GM12891 (cell line): ENCODE measurements at regions not wholly inside any gene's neighbourhood (a gene's known extent, or its start where the extent isn't known, plus 50 kb on each side); places are given as distances from the start of the nearest gene placed in this dataset.

ENCODE experiments used
- DNase-seq: peaks from one replicate; pipeline ENCODE4 v3.0.0; 2011; ENCODE audit warnings: low spot score; ENCODE audit not compliant: insufficient read length
- FAIRE-seq: peaks from 2 replicates; lab custom pipeline; 2011; peaks lifted over from hg19 to GRCh38; lab: Jason Lieb, UNC
- PAX5 ChIP-seq: IDR thresholded peaks from 2 replicates; pipeline ENCODE4 v1.6.1; 2011; ENCODE audit warnings: low read length, moderate library complexity, mild to moderate bottlenecking; ENCODE audit not compliant: insufficient read depth, severe bottlenecking
- POLR2A ChIP-seq: IDR thresholded peaks from 2 replicates; pipeline ENCODE4 v1.6.1; 2011; ENCODE audit warnings: low read depth, low read length, control low read depth
- POLR2AphosphoS5 ChIP-seq: IDR thresholded peaks from 2 replicates; pipeline ENCODE4 v1.6.1; 2011; ENCODE audit warnings: low read depth, low read length, control low read depth
- POU2F2 ChIP-seq: IDR thresholded peaks from 2 replicates; pipeline ENCODE4 v1.6.1; 2011; ENCODE audit warnings: low read depth, mild to moderate bottlenecking, control low read depth, low read length, moderate library complexity
- SPI1 ChIP-seq: IDR thresholded peaks from 2 replicates; pipeline ENCODE4 v1.6.1; 2011; ENCODE audit warnings: low read depth, low read length, control low read depth
- TAF1 ChIP-seq: IDR thresholded peaks from 2 replicates; pipeline ENCODE4 v1.6.1; 2011; ENCODE audit warnings: low read depth, low read length, control low read depth

DNA sequence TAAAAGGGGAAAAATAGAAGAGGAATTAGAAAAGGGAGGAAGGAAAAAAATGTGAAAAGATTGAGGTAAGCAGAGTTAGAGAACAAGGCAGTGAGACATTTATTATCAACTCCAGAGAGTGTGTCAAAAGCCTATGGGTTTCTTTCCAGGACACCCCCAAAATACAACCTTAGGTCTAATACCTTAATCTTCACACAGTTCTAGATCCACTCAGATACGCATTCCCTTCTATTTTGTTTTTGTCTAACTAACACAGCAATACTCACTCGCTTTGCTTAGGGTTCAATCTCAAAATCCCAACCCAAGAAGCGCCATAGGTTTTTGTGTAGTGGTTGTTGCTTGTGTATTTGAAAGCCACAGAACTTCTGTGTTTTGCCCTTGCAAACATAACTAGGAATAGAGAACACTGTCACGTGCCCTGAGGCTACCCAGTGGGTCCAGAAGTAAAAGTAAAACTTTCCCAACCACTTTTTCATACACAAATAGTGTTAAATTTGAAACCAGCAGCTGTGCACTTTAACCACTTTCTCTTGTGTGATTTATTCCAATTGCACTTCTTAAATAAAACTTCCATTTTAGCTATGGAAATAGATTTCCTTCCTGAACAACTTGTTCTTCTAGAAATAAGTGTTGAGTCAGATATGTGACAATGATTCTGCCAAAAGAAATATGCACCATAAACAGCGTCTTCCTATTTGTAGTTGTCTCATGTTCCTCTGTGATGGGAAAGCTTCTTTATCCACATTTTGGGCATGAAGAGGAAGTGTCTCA lies 414.7 kb upstream of the GHITM start:
- TF ChIP-seq POLR2AphosphoS5 (no peak), PAX5 (no peak), POU2F2 (no peak), TAF1 (no peak), SPI1 (no peak), POLR2A (no peak)
- FAIRE-seq (peak; percentile 28), DNase-seq (peak; percentile 2)

DNA sequence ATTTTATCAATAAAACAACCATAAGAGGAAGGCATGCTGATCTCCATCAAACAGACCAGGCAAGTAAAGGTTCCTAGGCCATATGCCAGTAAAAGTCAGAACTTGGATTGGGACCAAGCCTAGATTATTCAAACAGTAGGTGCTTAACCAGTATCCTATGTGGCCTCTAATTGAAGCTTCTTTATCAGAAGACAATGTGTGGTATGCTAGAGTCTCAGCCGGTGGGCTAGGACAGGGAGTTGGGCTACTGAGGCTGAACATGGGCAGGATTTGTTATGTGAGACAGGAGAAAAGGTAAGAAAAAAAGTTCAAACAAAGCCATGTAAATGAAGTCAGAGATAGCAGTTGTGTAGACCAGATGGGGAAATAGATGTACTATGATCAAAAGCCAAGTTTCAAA lies 413.7 kb upstream of the GHITM start:
- FAIRE-seq (no peak), DNase-seq (no peak)
- TF ChIP-seq POU2F2 = no peak
- no peak for TF ChIP-seq TAF1
- TF ChIP-seq PAX5 = no peak
- TF ChIP-seq SPI1 = no peak
- no peak for TF ChIP-seq POLR2A
- TF ChIP-seq POLR2AphosphoS5 = no peak

GRCh38 chr10:83734278-83734677 lies 405.0 kb upstream of the GHITM start:
- FAIRE-seq (no peak), DNase-seq (no peak)
- TF ChIP-seq PAX5 (no peak), SPI1 (no peak), TAF1 (no peak), POLR2A (no peak)

GRCh38 chr10:83736008-83736407 lies 403.3 kb upstream of the GHITM start:
- FAIRE-seq (no peak), DNase-seq (no peak)
- no peak for TF ChIP-seq TAF1
- TF ChIP-seq POLR2A = no peak
- no peak for TF ChIP-seq PAX5
- no peak for TF ChIP-seq POU2F2
- TF ChIP-seq POLR2AphosphoS5 = no peak
- TF ChIP-seq SPI1 = no peak

DNA sequence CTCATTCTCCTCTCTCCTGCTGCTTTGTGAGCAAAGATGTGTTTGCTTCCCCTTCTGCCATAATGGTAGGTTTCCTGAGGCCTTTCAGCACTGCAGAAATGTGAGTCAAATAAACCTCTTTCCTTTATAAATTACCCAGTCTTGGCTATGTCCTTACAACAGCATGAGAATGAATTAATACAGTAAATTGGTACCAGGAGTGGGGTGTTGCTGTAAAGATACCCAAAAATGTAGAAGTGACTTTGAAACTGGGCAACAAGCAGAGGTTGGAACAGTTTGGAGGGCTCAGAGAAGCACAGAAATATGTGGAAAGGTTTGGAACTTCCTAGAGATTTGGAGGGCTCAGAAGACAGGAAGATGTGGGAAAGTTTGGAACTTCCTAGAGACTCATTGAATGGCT lies 388.7 kb upstream of the GHITM start:
- FAIRE-seq (no peak), DNase-seq (no peak)
- TF ChIP-seq TAF1 = no peak
- no peak for TF ChIP-seq POLR2AphosphoS5
- TF ChIP-seq PAX5 = no peak
- no peak for TF ChIP-seq SPI1
- no peak for TF ChIP-seq POLR2A
- TF ChIP-seq POU2F2 = no peak

DNA sequence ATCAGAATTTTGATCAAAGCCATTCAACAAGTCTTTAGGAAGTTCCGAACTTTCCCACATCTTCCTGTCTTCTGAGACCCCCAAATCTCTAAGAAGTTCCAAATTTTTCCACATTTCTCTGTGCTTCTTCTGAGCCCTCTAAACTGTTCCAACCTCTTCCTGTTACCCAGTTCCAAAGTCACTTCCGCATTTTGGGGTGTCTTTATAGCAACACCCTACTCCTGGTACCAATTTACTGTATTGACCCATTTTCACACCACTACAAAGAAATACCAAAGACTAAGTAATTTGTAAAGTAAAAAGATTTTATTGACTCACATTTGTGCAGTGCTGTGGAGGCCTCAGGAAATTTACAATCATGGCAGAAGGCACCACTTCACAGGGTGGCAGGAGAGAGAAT lies 385.8 kb upstream of the GHITM start:
- DNase-seq (no peak), FAIRE-seq (no peak)
- TF ChIP-seq POU2F2 (no peak), SPI1 (no peak), POLR2A (no peak), POLR2AphosphoS5 (no peak), TAF1 (no peak), PAX5 (no peak)

- no peak for DNase-seq
- TF ChIP-seq POLR2A = no peak
- no peak for TF ChIP-seq POLR2AphosphoS5
- no peak for TF ChIP-seq SPI1
- no peak for TF ChIP-seq PAX5
- no peak for TF ChIP-seq TAF1
- no peak for TF ChIP-seq POU2F2
- no peak for FAIRE-seq
Measured at GRCh38 chr10:83754857-83755256, 384.5 kb upstream of the GHITM start.

GRCh38 chr10:83760142-83760541 lies 379.2 kb upstream of the GHITM start:
- FAIRE-seq (no peak), DNase-seq (no peak)
- no peak for TF ChIP-seq POLR2A
- no peak for TF ChIP-seq TAF1
- no peak for TF ChIP-seq POU2F2
- no peak for TF ChIP-seq PAX5
- no peak for TF ChIP-seq POLR2AphosphoS5
- TF ChIP-seq SPI1 = no peak

- TF ChIP-seq PAX5 = no peak
- no peak for TF ChIP-seq POU2F2
- TF ChIP-seq POLR2AphosphoS5 = no peak
- no peak for TF ChIP-seq SPI1
- FAIRE-seq (no peak), DNase-seq (no peak)
Measured at GRCh38 chr10:83764666-83765065, 374.6 kb upstream of the GHITM start.
